Activated T-cell treated with anti-CD3 and anti-CD28 coated beads, Interleukin-2, amount 50 U/mL, for 24 hours (primary cell): ENCODE measurements at regions not wholly inside any gene's neighbourhood (a gene's known extent, or its start where the extent isn't known, plus 50 kb on each side); places are given as distances from the start of the nearest gene placed in this dataset.

ENCODE experiments used
- DNase-seq: peaks from one replicate; pipeline ENCODE4 v3.0.0-alpha.2; 2020
- H3K27ac Mint-ChIP-seq: 2 replicates; pipeline ENCODE4 v1.8.0; 2020; ENCODE audit warnings: mild to moderate bottlenecking, mixed read lengths
- H3K27me3 Mint-ChIP-seq: 2 replicates; pipeline ENCODE4 v1.8.0; 2020; ENCODE audit warnings: mixed read lengths
- H3K36me3 Mint-ChIP-seq: 2 replicates; pipeline ENCODE4 v1.8.0; 2020; ENCODE audit warnings: low read depth, mixed read lengths
- H3K4me1 Mint-ChIP-seq: 2 replicates; pipeline ENCODE4 v1.8.0; 2020; ENCODE audit warnings: low read depth, mixed read lengths
- H3K4me3 Mint-ChIP-seq: 2 replicates; pipeline ENCODE4 v1.8.0; 2020; ENCODE audit warnings: mild to moderate bottlenecking, moderate library complexity, mixed read lengths
- H3K9me3 Mint-ChIP-seq: 2 replicates; pipeline ENCODE4 v1.8.0; 2020; ENCODE audit warnings: mixed read lengths

DNA sequence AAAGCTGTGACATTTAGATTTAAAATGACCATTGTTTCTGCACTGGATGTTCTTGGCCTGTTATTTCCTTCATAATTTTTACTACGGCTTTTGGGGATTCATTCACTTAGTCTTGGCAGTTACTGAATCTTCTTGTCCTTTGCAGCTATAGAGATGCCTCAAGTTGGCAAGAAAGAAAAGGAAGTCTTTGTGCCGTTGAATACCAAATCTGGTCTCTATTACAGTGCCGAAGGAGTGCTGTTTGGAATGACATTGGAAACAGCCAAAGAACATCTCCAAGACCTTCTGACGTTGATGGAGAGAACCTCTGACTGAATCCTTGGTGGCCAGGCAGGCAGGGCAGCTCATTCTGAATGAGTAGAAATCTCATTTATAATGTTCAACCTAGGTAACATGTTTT is 54.3 kb upstream of the NRP1 start:
- H3K27me3 Mint-ChIP-seq, result peaks cover 55% of the 10 kb centered on the region
- H3K9me3 Mint-ChIP-seq, result no peaks in the 10 kb centered on the region
- no peak for DNase-seq
- H3K4me1 Mint-ChIP-seq, result no peaks in the 10 kb centered on the region
- H3K36me3 Mint-ChIP-seq, result no peaks in the 10 kb centered on the region
- no peak overlapping the region for H3K4me3 Mint-ChIP-seq
- no peak overlapping the region for H3K27ac Mint-ChIP-seq

DNA sequence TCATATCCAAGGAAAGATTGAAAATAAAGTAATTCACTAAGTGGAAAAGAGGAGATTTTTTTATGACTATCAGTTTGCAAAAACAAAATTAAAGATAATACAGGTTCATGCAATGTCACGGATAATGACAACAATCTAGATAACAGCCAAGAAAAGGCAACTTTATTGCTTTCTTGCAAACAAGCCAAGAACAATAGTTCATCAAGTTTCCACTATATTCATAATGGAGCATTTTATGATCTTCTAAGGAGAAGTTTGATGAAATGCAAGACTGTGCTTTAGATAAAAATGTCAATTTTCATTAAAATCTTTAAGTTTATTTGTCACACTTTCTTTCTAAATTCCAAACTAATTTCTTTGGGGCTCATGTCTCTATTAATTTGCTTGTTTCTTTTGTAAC is 53.9 kb upstream of the NRP1 start:
- DNase-seq, result no peak
- Mint-ChIP-seq H3K27me3 (peaks cover 55% of the 10 kb centered on the region), H3K9me3 (no peaks in the 10 kb centered on the region), H3K4me3 (no peak overlapping the region), H3K36me3 (no peaks in the 10 kb centered on the region), H3K27ac (no peak overlapping the region), H3K4me1 (no peaks in the 10 kb centered on the region)

DNA sequence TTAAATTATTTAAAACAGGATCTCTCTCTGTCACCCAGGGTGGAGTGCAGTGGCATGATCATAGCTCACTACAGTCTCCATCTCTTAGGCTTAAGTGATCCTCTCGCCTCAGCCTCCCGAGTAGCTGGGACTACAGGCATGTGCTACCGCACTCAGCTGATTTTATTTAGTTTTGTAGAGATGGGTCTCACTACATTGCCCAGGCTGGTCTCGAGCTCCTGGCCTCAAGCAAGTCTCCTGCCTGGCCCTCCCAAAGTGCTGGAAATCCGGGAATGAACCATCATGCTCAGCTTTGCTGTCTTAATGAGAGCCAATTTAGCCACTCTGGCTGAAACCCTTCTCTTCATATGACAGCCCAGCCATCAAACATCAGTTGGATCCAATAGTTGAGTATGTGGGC is 53.3 kb upstream of the NRP1 start:
- H3K27me3 Mint-ChIP-seq, result peaks cover 59% of the 10 kb centered on the region
- H3K4me1 Mint-ChIP-seq, result no peaks in the 10 kb centered on the region
- DNase-seq, result no peak
- no peak overlapping the region for H3K4me3 Mint-ChIP-seq
- H3K27ac Mint-ChIP-seq, result no peak overlapping the region
- H3K9me3 Mint-ChIP-seq, result no peaks in the 10 kb centered on the region
- no peaks in the 10 kb centered on the region for H3K36me3 Mint-ChIP-seq

DNA sequence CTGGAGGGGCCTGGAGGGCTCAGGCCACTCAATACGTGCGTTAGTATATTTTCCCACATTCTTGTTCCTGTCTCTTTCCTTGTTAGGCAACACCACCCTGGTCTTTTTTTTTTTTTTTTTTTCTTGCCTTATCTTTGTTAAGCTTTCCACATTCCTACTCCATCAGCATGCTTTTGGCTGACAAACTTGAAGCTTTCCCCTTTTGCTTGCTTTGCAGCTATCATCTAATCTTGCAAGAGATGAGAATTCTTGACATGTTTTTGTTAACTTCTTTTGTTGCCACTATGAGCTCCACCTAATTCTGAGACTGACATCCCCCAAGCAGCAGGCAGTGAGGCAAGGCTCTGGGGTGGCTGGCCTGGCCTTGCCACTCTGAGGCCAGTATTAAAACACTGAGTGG is 52.5 kb upstream of the NRP1 start:
- Mint-ChIP-seq H3K4me3 (no peak overlapping the region), H3K4me1 (no peaks in the 10 kb centered on the region), H3K36me3 (no peaks in the 10 kb centered on the region), H3K9me3 (no peaks in the 10 kb centered on the region), H3K27ac (no peak overlapping the region), H3K27me3 (peaks cover 67% of the 10 kb centered on the region)
- DNase-seq, result no peak

DNA sequence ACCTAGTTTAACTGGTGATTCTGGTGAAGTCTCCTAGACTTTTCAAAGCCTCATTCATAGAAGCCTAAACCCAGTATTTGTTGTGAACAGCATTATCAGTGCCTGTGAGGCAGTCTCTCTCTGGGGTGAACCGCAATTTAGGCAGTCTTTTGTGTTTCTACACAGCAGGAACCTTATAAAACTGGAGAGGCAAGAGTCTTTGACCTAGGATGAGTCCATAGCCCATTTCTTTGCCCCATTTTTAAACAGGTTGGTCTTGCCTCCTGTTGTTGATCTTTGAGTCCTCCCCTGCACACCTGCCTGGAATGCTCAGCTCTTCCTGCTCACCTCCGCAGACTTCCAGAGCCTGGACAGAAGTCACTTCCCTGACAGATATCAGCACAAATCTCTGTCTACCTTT is 51.2 kb upstream of the NRP1 start:
- Mint-ChIP-seq H3K27ac (no peak overlapping the region), H3K9me3 (no peaks in the 10 kb centered on the region), H3K4me3 (no peak overlapping the region), H3K4me1 (no peaks in the 10 kb centered on the region), H3K36me3 (no peaks in the 10 kb centered on the region), H3K27me3 (peaks cover 68% of the 10 kb centered on the region)
- DNase-seq, result no peak

DNA sequence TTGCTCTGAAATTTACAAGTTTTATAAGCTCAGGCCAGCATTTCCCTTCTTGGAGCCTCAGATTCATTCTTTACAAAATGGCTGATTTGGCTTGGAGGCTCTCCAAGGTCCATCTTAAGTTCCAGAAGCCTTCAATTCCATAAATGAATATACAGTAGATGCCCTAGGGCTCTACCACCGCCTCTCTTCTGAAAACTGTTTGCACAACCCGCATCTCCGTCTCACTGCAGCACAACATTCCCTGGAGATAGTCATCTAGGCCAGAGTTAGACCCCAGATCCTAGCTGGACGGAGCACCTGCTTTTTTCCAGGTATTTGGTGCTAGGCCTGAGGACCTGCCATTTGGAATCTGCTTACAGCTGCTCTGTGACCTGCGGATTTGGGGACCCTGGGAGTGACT is 50.5 kb upstream of the NRP1 start:
- H3K4me1 Mint-ChIP-seq, result no peaks in the 10 kb centered on the region
- H3K27me3 Mint-ChIP-seq, result peaks cover 65% of the 10 kb centered on the region
- no peak for DNase-seq
- no peak overlapping the region for H3K4me3 Mint-ChIP-seq
- no peaks in the 10 kb centered on the region for H3K9me3 Mint-ChIP-seq
- no peak overlapping the region for H3K27ac Mint-ChIP-seq
- no peaks in the 10 kb centered on the region for H3K36me3 Mint-ChIP-seq
